Natural killer cell (primary cell): ENCODE measurements at regions not wholly inside any gene's neighbourhood (a gene's known extent, or its start where the extent isn't known, plus 50 kb on each side); places are given as distances from the start of the nearest gene placed in this dataset.

Source experiments
- ATAC-seq, 3 donors: fragments of 150-1000 bp in 2 of 3; fragments of 200-7000 bp in 1 of 3; cut with Tn5 transposase; 1 replicate in 1 of 3; 2 replicates in 2 of 3; pipeline ENCODE4 v1.10.0; 2021; ENCODE audit warnings: mild to moderate bottlenecking in 2 of 3, moderate library complexity in 2 of 3
- DNase-seq, 2 donors: peaks; one replicate each; pipeline versions ENCODE4 v3.0.0 to v3.0.0-alpha.2; 2013 to 2021; ENCODE audit warnings: mixed read lengths in 1 of 2
- H3K27ac ChIP-seq: one replicate; pipeline ENCODE4 v1.5.1; 2013; ENCODE audit warnings: mild to moderate bottlenecking, low read length
- H3K27me3 ChIP-seq: one replicate; pipeline ENCODE4 v1.6.1; 2013; ENCODE audit warnings: low read length; ENCODE audit not compliant: control insufficient read depth, insufficient read depth
- H3K36me3 ChIP-seq: one replicate; pipeline ENCODE4 v1.6.1; 2013; ENCODE audit warnings: low read length; ENCODE audit not compliant: control insufficient read depth, insufficient read depth
- H3K4me1 ChIP-seq: one replicate; pipeline ENCODE4 v1.6.1; 2013; ENCODE audit warnings: low read length; ENCODE audit not compliant: control insufficient read depth, insufficient read depth
- H3K4me3 ChIP-seq: one replicate; pipeline ENCODE4 v1.5.1; 2013; ENCODE audit warnings: low read length
- H3K9me3 ChIP-seq: one replicate; pipeline ENCODE4 v1.6.1; 2013; ENCODE audit warnings: low read length; ENCODE audit not compliant: control insufficient read depth, insufficient read depth
- H3K27ac Mint-ChIP-seq, 2 donors: one replicate each; pipeline ENCODE4 v1.8.0; 2022; ENCODE audit warnings: mild to moderate bottlenecking in 2 of 2, mixed read lengths in 2 of 2, moderate library complexity in 1 of 2
- H3K27me3 Mint-ChIP-seq, 2 donors: one replicate each; pipeline ENCODE4 v1.8.0; 2022; ENCODE audit warnings: low read depth in 2 of 2, mixed read lengths in 2 of 2
- H3K36me3 Mint-ChIP-seq: one replicate; pipeline ENCODE4 v1.8.0; 2022; ENCODE audit warnings: mixed read lengths
- H3K4me1 Mint-ChIP-seq, 2 donors: one replicate each; pipeline ENCODE4 v1.8.0; 2022; ENCODE audit warnings: mixed read lengths in 2 of 2
- H3K4me3 Mint-ChIP-seq: one replicate; pipeline ENCODE4 v1.8.0; 2022; ENCODE audit warnings: mild to moderate bottlenecking, moderate library complexity, mixed read lengths
- H3K9me3 Mint-ChIP-seq, 2 donors: one replicate each; pipeline ENCODE4 v1.8.0; 2022; ENCODE audit warnings: mixed read lengths in 2 of 2
- WGBS: methylation state at CpG from one replicate; pipeline ENCODE4 v1.1.7; 2013; ENCODE audit warnings: missing lambda C conversion rate; ENCODE audit not compliant: insufficient coverage; 5-methylcytosine and 5-hydroxymethylcytosine counted together
- intact Hi-C: fragments of 100-400 bp; cut with micrococcal nuclease; formaldehyde crosslinking; loops from one replicate; pipeline ENCODE4 v1.14.2; 2022
- TF ChIP-seq, protein P1 (sequence below): fragments of 200-600 bp; IDR thresholded peaks from one replicate; pipeline ENCODE4 v1.8.0; 2022; ENCODE audit warnings: antibody characterized with exemption

DNA sequence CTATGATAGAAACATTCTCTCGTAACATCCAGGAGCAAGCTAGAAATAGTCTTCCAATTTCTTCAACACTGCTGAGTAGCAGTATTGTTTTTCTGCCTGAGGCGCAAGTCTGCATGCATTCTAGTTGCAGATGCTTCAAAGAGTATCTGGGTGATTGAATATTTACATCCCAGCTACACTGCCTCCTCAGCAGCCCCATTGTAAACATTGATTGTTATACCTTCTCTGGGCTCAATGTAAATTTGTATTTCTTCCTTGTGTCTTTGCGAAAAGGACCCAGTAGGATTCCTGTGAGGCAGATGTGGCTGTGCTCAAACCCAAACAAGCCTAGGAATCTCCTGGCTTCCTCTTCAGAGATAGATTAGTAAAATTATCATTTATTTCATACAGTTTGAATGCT, 320.7 kb downstream of the CDC14C start:
- Mint-ChIP-seq H3K4me3 (no peak overlapping the region), H3K36me3 (no peaks in the 10 kb centered on the region), H3K9me3 (peaks cover 14 to 20% of the 10 kb centered on the region in 2 donors), H3K27me3 (no peaks in the 10 kb centered on the region), H3K4me1 (no peaks in the 10 kb centered on the region), H3K27ac (no peak overlapping the region)
- Histone ChIP-seq H3K36me3 (no peaks in the 10 kb centered on the region), H3K4me3 (no peak overlapping the region), H3K4me1 (no peaks in the 10 kb centered on the region), H3K27me3 (no peaks in the 10 kb centered on the region), H3K27ac (no peak overlapping the region), H3K9me3 (no peaks in the 10 kb centered on the region)
- DNase-seq (no peak), ATAC-seq (no peak)
- WGBS: 34% methylated on average over 3 of the region's 3 CpGs
- TF ChIP-seq, protein P1, sequence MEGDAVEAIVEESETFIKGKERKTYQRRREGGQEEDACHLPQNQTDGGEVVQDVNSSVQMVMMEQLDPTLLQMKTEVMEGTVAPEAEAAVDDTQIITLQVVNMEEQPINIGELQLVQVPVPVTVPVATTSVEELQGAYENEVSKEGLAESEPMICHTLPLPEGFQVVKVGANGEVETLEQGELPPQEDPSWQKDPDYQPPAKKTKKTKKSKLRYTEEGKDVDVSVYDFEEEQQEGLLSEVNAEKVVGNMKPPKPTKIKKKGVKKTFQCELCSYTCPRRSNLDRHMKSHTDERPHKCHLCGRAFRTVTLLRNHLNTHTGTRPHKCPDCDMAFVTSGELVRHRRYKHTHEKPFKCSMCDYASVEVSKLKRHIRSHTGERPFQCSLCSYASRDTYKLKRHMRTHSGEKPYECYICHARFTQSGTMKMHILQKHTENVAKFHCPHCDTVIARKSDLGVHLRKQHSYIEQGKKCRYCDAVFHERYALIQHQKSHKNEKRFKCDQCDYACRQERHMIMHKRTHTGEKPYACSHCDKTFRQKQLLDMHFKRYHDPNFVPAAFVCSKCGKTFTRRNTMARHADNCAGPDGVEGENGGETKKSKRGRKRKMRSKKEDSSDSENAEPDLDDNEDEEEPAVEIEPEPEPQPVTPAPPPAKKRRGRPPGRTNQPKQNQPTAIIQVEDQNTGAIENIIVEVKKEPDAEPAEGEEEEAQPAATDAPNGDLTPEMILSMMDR: no peak
- intact Hi-C loops: no loop called here

DNA sequence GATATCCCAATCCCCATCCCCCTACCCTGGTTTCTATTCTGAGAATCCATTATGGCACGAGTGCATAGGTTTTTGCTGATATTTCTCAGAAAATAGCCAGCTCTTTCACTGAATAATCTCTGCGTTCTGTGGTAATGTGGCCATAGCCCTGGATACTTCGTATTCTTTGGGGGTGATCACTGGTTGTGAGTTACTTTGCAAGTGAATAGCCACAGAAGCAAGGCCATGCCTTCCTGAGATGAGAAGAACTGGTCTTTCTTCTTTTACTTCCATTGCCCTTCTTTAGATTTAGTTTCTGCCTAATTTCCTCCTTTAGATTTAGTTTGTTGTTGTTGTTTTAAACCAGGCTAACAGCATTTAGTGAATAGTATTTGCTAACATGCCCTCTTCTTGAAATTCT, 323.4 kb downstream of the CDC14C start:
- Mint-ChIP-seq H3K4me3 (no peak overlapping the region), H3K27me3 (no peaks in the 10 kb centered on the region), H3K9me3 (peaks cover 11 to 16% of the 10 kb centered on the region in 2 donors), H3K36me3 (no peaks in the 10 kb centered on the region), H3K4me1 (no peaks in the 10 kb centered on the region), H3K27ac (no peak overlapping the region)
- no peak overlapping the region for H3K4me3 ChIP-seq
- TF ChIP-seq, protein P1: no peak
- DNase-seq: no peak
- no peaks in the 10 kb centered on the region for H3K9me3 ChIP-seq
- H3K4me1 ChIP-seq: no peaks in the 10 kb centered on the region
- H3K27ac ChIP-seq: no peak overlapping the region
- H3K27me3 ChIP-seq: no peaks in the 10 kb centered on the region
- no peaks in the 10 kb centered on the region for H3K36me3 ChIP-seq
- intact Hi-C loops: no loop called here
- ATAC-seq: no peak
- 63% methylated on average over 3 of the region's 3 CpGs for WGBS

DNA sequence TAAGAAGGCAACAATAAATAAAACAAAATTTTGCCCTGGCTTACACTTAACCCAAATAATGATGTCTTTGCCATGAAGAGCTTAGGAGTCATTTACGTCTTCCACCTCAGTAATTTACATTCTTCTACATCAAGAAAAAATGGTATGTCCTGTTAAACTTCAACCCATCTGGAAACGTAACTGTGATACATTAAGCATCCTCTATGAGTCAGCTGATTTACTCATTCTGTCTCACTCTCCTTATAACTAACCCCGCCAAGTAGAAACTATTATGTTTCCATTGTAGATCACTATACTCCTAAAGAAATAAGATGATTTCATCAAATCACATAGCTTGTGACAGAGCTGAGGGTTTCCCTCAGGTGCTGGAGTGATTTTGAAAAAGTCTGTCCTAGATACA, 330.7 kb downstream of the CDC14C start:
- no peak overlapping the region for H3K27ac Mint-ChIP-seq
- H3K9me3 Mint-ChIP-seq: peaks cover 6% of the 10 kb centered on the region in 2 donors
- Histone ChIP-seq H3K4me3 (no peak overlapping the region), H3K9me3 (no peaks in the 10 kb centered on the region), H3K27ac (no peak overlapping the region), H3K36me3 (no peaks in the 10 kb centered on the region), H3K27me3 (no peaks in the 10 kb centered on the region), H3K4me1 (no peaks in the 10 kb centered on the region)
- no peaks in the 10 kb centered on the region for H3K4me1 Mint-ChIP-seq
- H3K4me3 Mint-ChIP-seq: no peak overlapping the region
- WGBS: 74% methylated on average over 3 of the region's 3 CpGs
- TF ChIP-seq, protein P1: no peak
- ATAC-seq (no peak), DNase-seq (no peak)
- intact Hi-C loops: no loop called here
- H3K27me3 Mint-ChIP-seq: no peaks in the 10 kb centered on the region
- no peaks in the 10 kb centered on the region for H3K36me3 Mint-ChIP-seq

- no peaks in the 10 kb centered on the region for H3K27me3 Mint-ChIP-seq
- H3K4me3 Mint-ChIP-seq: no peak overlapping the region
- no peaks in the 10 kb centered on the region for H3K36me3 ChIP-seq
- no peak overlapping the region for H3K27ac Mint-ChIP-seq
- H3K36me3 Mint-ChIP-seq: no peaks in the 10 kb centered on the region
- intact Hi-C loops: no loop called here
- 86% methylated on average over 2 of the region's 2 CpGs for WGBS
- TF ChIP-seq, protein P1: no peak
- no peaks in the 10 kb centered on the region for H3K9me3 ChIP-seq
- no peak overlapping the region for H3K27ac ChIP-seq
- H3K4me3 ChIP-seq: no peak overlapping the region
- DNase-seq (no peak), ATAC-seq (no peak)
- no peaks in the 10 kb centered on the region for H3K27me3 ChIP-seq
- H3K4me1 Mint-ChIP-seq: no peaks in the 10 kb centered on the region
- H3K9me3 Mint-ChIP-seq: peaks cover 0 to 3% of the 10 kb centered on the region in 2 donors
- no peaks in the 10 kb centered on the region for H3K4me1 ChIP-seq
These were observed 336.2 kb downstream of the CDC14C start for GRCh38 chr7:49260538-49260937.
